A673 (cell line): ENCODE measurements at regions not wholly inside any gene's neighbourhood (a gene's known extent, or its start where the extent isn't known, plus 50 kb on each side); places are given as distances from the start of the nearest gene placed in this dataset.

ENCODE experiments used
- BruUV-seq: library from RNA; stranded (reverse); fragments of 400-500 nt; replicated peaks from 2 replicates; lab custom pipeline; 2021; lab: Mats Ljungman, UMichigan
- CTCF ChIA-PET: fragments of 300-600 bp; sonication (Branson Sonifier 250); formaldehyde crosslinking; loops from one replicate; lab custom pipeline; 2022; ENCODE audit warnings: antibody characterized with exemption; lab: Charles Lee
- POLR2A ChIA-PET: fragments of 300-600 bp; sonication (Branson Sonifier 250); formaldehyde crosslinking; loops from one replicate; lab custom pipeline; 2022; ENCODE audit warnings: antibody characterized with exemption; ENCODE audit not compliant: low non-redundant PET; lab: Charles Lee
- DNase-seq: peaks from one replicate; pipeline ENCODE4 v3.0.0-alpha.2; 2015; ENCODE audit warnings: low spot score
- H3K27ac ChIP-seq: fragments of 200-600 bp; sonication (generic); 2 replicates; pipeline ENCODE4 v1.5.1; 2016; ENCODE audit warnings: mixed run types, low read depth, mild to moderate bottlenecking, mixed read lengths, antibody characterized with exemption, low read length; ENCODE audit not compliant: poor library complexity, severe bottlenecking
- H3K27me3 ChIP-seq: fragments of 200-600 bp; sonication (generic); replicated peaks from 2 replicates; pipeline ENCODE4 v1.6.1; 2017; ENCODE audit warnings: mixed run types, low read depth, mild to moderate bottlenecking, mixed read lengths, antibody characterized with exemption, low read length; ENCODE audit not compliant: insufficient read depth, poor library complexity
- H3K36me3 ChIP-seq: fragments of 200-600 bp; sonication (generic); 2 replicates; pipeline ENCODE4 v1.6.1; 2016; ENCODE audit warnings: mixed run types, mild to moderate bottlenecking, mixed read lengths, antibody characterized with exemption, low read length; ENCODE audit not compliant: insufficient read depth, poor library complexity, severe bottlenecking
- H3K4me1 ChIP-seq: fragments of 200-600 bp; sonication (generic); 2 replicates; pipeline ENCODE4 v1.6.1; 2017; ENCODE audit warnings: mixed run types, mild to moderate bottlenecking, mixed read lengths, antibody characterized with exemption, low read length; ENCODE audit not compliant: insufficient read depth, poor library complexity, severe bottlenecking
- H3K4me3 ChIP-seq: fragments of 200-600 bp; sonication (generic); 2 replicates; pipeline ENCODE4 v1.5.1; 2016; ENCODE audit warnings: low read depth, mixed run types, mild to moderate bottlenecking, mixed read lengths, low read length; ENCODE audit not compliant: poor library complexity, severe bottlenecking
- H3K9me3 ChIP-seq: fragments of 200-600 bp; sonication (generic); 2 replicates; pipeline ENCODE4 v1.6.1; 2016; ENCODE audit warnings: mixed run types, low read depth, mild to moderate bottlenecking, mixed read lengths, antibody characterized with exemption, low read length; ENCODE audit not compliant: poor library complexity, severe bottlenecking
- EZH2 ChIP-seq: fragments of 200-600 bp; sonication (generic); IDR thresholded peaks from 2 replicates; pipeline ENCODE4 v1.6.1; 2017; ENCODE audit warnings: borderline replicate concordance, low read depth, mild to moderate bottlenecking, mixed read lengths, antibody characterized with exemption, low read length; ENCODE audit not compliant: poor library complexity, severe bottlenecking
- intact Hi-C: fragments of 100-400 bp; cut with micrococcal nuclease; formaldehyde crosslinking; loops from one replicate; pipeline ENCODE4 v1.10.0; 2022; ENCODE audit not compliant: unreplicated experiment
- TF ChIP-seq, protein P1 (sequence below): fragments of 300-800, 200-600 bp; sonication (generic); conservative IDR thresholded peaks from 2 replicates; pipeline ENCODE4 v1.5.1; 2017; ENCODE audit warnings: low read depth, mild to moderate bottlenecking, antibody characterized with exemption, low read length, moderate library complexity, mixed read lengths

DNA sequence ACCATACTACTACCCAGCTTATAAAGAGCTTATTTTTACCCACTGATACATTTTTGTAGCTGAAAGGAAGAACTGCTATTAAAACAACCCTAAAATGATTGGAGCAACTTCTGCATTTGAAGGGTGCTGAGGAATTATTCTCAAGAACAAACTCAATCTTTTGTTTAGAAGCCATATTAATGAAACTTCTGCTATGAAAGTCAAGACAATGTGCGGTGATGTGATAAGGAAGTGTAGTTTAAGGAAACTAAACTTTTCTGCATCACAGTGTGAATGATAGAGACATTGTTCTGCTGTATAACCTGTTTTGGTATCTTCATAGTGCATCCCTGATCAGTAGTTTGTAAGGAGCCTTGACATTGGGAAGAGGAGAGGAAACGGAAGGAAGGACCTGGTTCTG is 408.5 kb downstream of the TMEM38B start:
- BruUV-seq, result no TSS peak
- ChIA-PET CTCF (no interaction called here), POLR2A (no interaction called here)
- H3K4me1 ChIP-seq, result no peaks in the 10 kb centered on the region
- intact Hi-C loops, result no loop called here
- no peak for DNase-seq
- H3K4me3 ChIP-seq, result no peak overlapping the region
- H3K9me3 ChIP-seq, result no peaks in the 10 kb centered on the region
- no peak overlapping the region for H3K27ac ChIP-seq
- H3K36me3 ChIP-seq, result no peaks in the 10 kb centered on the region
- TF ChIP-seq EZH2, result no peak
- TF ChIP-seq, protein P1, sequence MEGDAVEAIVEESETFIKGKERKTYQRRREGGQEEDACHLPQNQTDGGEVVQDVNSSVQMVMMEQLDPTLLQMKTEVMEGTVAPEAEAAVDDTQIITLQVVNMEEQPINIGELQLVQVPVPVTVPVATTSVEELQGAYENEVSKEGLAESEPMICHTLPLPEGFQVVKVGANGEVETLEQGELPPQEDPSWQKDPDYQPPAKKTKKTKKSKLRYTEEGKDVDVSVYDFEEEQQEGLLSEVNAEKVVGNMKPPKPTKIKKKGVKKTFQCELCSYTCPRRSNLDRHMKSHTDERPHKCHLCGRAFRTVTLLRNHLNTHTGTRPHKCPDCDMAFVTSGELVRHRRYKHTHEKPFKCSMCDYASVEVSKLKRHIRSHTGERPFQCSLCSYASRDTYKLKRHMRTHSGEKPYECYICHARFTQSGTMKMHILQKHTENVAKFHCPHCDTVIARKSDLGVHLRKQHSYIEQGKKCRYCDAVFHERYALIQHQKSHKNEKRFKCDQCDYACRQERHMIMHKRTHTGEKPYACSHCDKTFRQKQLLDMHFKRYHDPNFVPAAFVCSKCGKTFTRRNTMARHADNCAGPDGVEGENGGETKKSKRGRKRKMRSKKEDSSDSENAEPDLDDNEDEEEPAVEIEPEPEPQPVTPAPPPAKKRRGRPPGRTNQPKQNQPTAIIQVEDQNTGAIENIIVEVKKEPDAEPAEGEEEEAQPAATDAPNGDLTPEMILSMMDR, result no peak
- no peaks in the 10 kb centered on the region for H3K27me3 ChIP-seq

DNA sequence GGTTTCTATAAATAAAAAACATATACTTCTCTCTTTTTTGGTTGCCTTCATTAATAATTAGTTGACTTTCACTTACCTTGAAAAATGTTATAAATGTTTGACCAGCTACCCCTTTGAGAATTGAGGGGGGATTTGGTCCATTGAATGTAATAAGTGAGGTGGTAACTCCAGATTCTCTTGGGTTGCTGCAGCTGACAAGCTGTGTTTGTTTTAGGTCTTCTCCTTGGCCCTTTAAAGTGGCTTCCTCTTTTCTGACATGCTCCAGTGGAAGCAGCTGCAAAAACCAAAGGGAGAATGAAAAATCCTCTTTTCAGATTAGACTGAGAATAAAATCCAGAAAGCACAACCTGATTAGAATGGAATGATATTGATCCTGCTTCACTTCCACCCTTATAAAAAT is 410.5 kb downstream of the TMEM38B start:
- no TSS peak for BruUV-seq
- no peak overlapping the region for H3K27ac ChIP-seq
- H3K36me3 ChIP-seq, result no peaks in the 10 kb centered on the region
- DNase-seq, result no peak
- CTCF ChIA-PET, result no interaction called here
- POLR2A ChIA-PET, result no interaction called here
- H3K4me1 ChIP-seq, result no peaks in the 10 kb centered on the region
- no peaks in the 10 kb centered on the region for H3K27me3 ChIP-seq
- intact Hi-C loops, result no loop called here
- H3K4me3 ChIP-seq, result no peak overlapping the region
- no peaks in the 10 kb centered on the region for H3K9me3 ChIP-seq
- TF ChIP-seq, protein P1, result no peak
- TF ChIP-seq EZH2, result no peak

DNA sequence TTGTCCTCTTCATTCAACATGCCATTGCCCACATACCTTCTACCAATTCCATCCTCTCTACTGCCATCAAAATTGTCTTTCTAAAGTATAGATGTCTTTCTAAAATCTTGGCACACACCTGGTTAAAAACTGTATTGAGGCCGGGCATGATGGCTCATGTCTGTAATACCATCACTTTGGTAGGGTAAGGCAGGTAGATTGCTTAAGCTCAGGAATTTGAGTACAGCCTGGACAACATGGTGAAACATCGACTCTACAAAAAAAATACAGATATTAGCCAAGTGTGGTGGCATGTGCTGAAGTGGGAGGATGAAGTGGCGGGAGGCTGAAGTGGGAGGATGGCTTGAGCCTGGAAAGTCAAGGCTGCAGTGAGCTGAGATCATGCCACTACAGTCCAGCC is 412.1 kb downstream of the TMEM38B start:
- TF ChIP-seq, protein P1, result no peak
- no peak for TF ChIP-seq EZH2
- no peaks in the 10 kb centered on the region for H3K4me1 ChIP-seq
- CTCF ChIA-PET, result no interaction called here
- H3K27ac ChIP-seq, result no peak overlapping the region
- no peaks in the 10 kb centered on the region for H3K36me3 ChIP-seq
- no peaks in the 10 kb centered on the region for H3K27me3 ChIP-seq
- DNase-seq, result no peak
- POLR2A ChIA-PET, result no interaction called here
- intact Hi-C loops, result no loop called here
- BruUV-seq, result no TSS peak
- no peak overlapping the region for H3K4me3 ChIP-seq
- no peaks in the 10 kb centered on the region for H3K9me3 ChIP-seq
